ENCODE measurements at regions not wholly inside any gene's neighbourhood (a gene's known extent, or its start where the extent isn't known, plus 50 kb on each side); places are given as distances from the start of the nearest gene placed in this dataset.

- Mint-ChIP-seq H3K4me1 (ENCODE audit: low read depth, unreplicated experiment) (no peaks in the 10 kb centered on the region), H3K36me3 (ENCODE audit: unreplicated experiment) (no peaks in the 10 kb centered on the region), H3K9me3 (ENCODE audit: unreplicated experiment) (no peaks in the 10 kb centered on the region), H3K27ac (ENCODE audit: unreplicated experiment) (no peak overlapping the region), H3K27me3 (ENCODE audit: unreplicated experiment) (no peaks in the 10 kb centered on the region), H3K4me3 (ENCODE audit: unreplicated experiment) (no peak overlapping the region)
- no peak for TF ChIP-seq CTCF (IDR thresholded peaks at IDR 0.05; ENCODE audit: partially characterized antibody, unreplicated experiment)
- no peak for DNase-seq
These were observed 608.8 kb upstream of the BOD1L1 start for GRCh38 chr4:14236359-14236758.

GRCh38 chr4:14237911-14238310 lies 610.4 kb upstream of the BOD1L1 start:
- H3K9me3 Mint-ChIP-seq (ENCODE audit: unreplicated experiment) = no peaks in the 10 kb centered on the region
- H3K36me3 Mint-ChIP-seq (ENCODE audit: unreplicated experiment) = no peaks in the 10 kb centered on the region
- H3K27ac Mint-ChIP-seq (ENCODE audit: unreplicated experiment) = no peak overlapping the region
- no peak overlapping the region for H3K4me3 Mint-ChIP-seq (ENCODE audit: unreplicated experiment)
- H3K27me3 Mint-ChIP-seq (ENCODE audit: unreplicated experiment) = no peaks in the 10 kb centered on the region
- no peaks in the 10 kb centered on the region for H3K4me1 Mint-ChIP-seq (ENCODE audit: low read depth, unreplicated experiment)
- DNase-seq = no peak
- TF ChIP-seq CTCF (IDR thresholded peaks at IDR 0.05; ENCODE audit: partially characterized antibody, unreplicated experiment) = no peak

- no peaks in the 10 kb centered on the region for H3K27me3 Mint-ChIP-seq (ENCODE audit: unreplicated experiment)
- no peak overlapping the region for H3K4me3 Mint-ChIP-seq (ENCODE audit: unreplicated experiment)
- DNase-seq = no peak
- H3K27ac Mint-ChIP-seq (ENCODE audit: unreplicated experiment) = no peak overlapping the region
- TF ChIP-seq CTCF (IDR thresholded peaks at IDR 0.05; ENCODE audit: partially characterized antibody, unreplicated experiment) = no peak
- H3K4me1 Mint-ChIP-seq (ENCODE audit: low read depth, unreplicated experiment) = no peaks in the 10 kb centered on the region
- H3K36me3 Mint-ChIP-seq (ENCODE audit: unreplicated experiment) = no peaks in the 10 kb centered on the region
- H3K9me3 Mint-ChIP-seq (ENCODE audit: unreplicated experiment) = peaks cover 1% of the 10 kb centered on the region
These were observed 614.0 kb upstream of the BOD1L1 start for GRCh38 chr4:14241574-14241973.

GRCh38 chr4:14247767-14248166 lies 620.2 kb upstream of the BOD1L1 start:
- Mint-ChIP-seq H3K36me3 (ENCODE audit: unreplicated experiment) (no peaks in the 10 kb centered on the region), H3K27me3 (ENCODE audit: unreplicated experiment) (no peaks in the 10 kb centered on the region), H3K4me1 (ENCODE audit: low read depth, unreplicated experiment) (no peaks in the 10 kb centered on the region), H3K27ac (ENCODE audit: unreplicated experiment) (no peak overlapping the region), H3K9me3 (ENCODE audit: unreplicated experiment) (peaks cover 1% of the 10 kb centered on the region), H3K4me3 (ENCODE audit: unreplicated experiment) (no peak overlapping the region)
- TF ChIP-seq CTCF (IDR thresholded peaks at IDR 0.05; ENCODE audit: partially characterized antibody, unreplicated experiment) = no peak
- no peak for DNase-seq

- TF ChIP-seq CTCF (IDR thresholded peaks at IDR 0.05; ENCODE audit: partially characterized antibody, unreplicated experiment) = no peak
These were observed 621.7 kb upstream of the BOD1L1 start for GRCh38 chr4:14249226-14249625.

More at GRCh38 chr4:14249226-14249625, 621.7 kb upstream of the BOD1L1 start:
- H3K4me3 Mint-ChIP-seq (ENCODE audit: unreplicated experiment) = no peak overlapping the region
- no peaks in the 10 kb centered on the region for H3K4me1 Mint-ChIP-seq (ENCODE audit: low read depth, unreplicated experiment)
- H3K9me3 Mint-ChIP-seq (ENCODE audit: unreplicated experiment) = no peaks in the 10 kb centered on the region
- DNase-seq = no peak
- no peak overlapping the region for H3K27ac Mint-ChIP-seq (ENCODE audit: unreplicated experiment)
- H3K27me3 Mint-ChIP-seq (ENCODE audit: unreplicated experiment) = no peaks in the 10 kb centered on the region
- no peaks in the 10 kb centered on the region for H3K36me3 Mint-ChIP-seq (ENCODE audit: unreplicated experiment)

All from glutamatergic neuron (in vitro differentiated cells).